Activated naive CD4-positive, alpha-beta T cell treated with anti-CD3 and anti-CD28 coated beads for 36 hours (primary cell): ENCODE measurements at regions not wholly inside any gene's neighbourhood (a gene's known extent, or its start where the extent isn't known, plus 50 kb on each side); places are given as distances from the start of the nearest gene placed in this dataset.
"Not testable (repeated sequence)": the region's sequence is repeated elsewhere in the genome, so short reads cannot be mapped to it uniquely, and the experiment has no call there.

ENCODE experiments used
- CTCF ChIA-PET: fragments of 350-600 bp; sonication (Branson Sonifier 250); formaldehyde crosslinking; loops from one replicate; lab custom pipeline; 2021; ENCODE audit warnings: antibody characterized with exemption; lab: Charles Lee
- DNase-seq: peaks from one replicate; pipeline ENCODE4 v3.0.0-alpha.2; 2020
- H3K27ac Mint-ChIP-seq: one replicate; pipeline ENCODE4 v1.8.0; 2021; ENCODE audit warnings: mild to moderate bottlenecking, mixed read lengths
- H3K27me3 Mint-ChIP-seq: one replicate; pipeline ENCODE4 v1.8.0; 2021; ENCODE audit warnings: low read depth, mixed read lengths
- H3K36me3 Mint-ChIP-seq: one replicate; pipeline ENCODE4 v1.8.0; 2021; ENCODE audit warnings: low read depth, mixed read lengths
- H3K4me1 Mint-ChIP-seq: one replicate; pipeline ENCODE4 v1.8.0; 2021; ENCODE audit warnings: low read depth, mixed read lengths
- H3K4me3 Mint-ChIP-seq: one replicate; pipeline ENCODE4 v1.8.0; 2021; ENCODE audit warnings: mild to moderate bottlenecking, moderate library complexity, mixed read lengths
- H3K9me3 Mint-ChIP-seq: one replicate; pipeline ENCODE4 v1.8.0; 2021; ENCODE audit warnings: mixed read lengths
- intact Hi-C: fragments of 100-400 bp; cut with micrococcal nuclease; formaldehyde crosslinking; loops from one replicate; pipeline ENCODE4 v1.15.1; 2023

DNA sequence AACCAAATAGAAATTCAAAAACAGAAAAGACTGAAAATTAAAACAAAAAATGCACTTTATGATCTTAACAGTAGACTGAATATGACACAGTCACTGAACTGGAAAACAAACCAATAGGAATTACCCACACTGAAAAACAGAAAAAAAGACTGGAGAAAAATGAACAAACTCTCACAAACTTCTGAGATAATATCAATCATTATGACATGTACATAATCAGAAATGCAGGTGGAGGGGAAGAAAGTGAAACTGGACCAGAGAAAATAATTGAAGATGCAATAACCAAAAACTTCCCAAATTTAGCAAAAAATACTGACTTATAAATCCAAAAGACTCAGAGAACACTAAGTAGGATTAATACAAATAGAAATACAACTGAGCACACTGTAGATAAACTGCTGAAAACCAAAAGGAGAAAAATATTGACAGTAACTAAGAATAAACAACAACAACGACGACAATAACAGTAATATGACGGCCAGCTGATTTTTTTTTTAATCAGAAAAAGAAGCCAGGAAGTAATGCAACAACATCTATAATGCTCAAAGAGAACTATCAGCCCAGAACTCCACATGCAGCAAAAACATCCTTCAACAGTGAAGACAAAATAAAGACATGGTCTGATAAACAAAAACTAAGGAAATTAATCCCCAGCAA is 108.1 kb downstream of the ZFAND4 start:
- DNase-seq = no peak
- peaks cover 35% of the 10 kb centered on the region for H3K4me1 Mint-ChIP-seq
- intact Hi-C loops = no loop called here
- no peak overlapping the region for H3K4me3 Mint-ChIP-seq
- H3K27ac Mint-ChIP-seq = peak overlapping the region; percentile 5
- peaks cover 2% of the 10 kb centered on the region for H3K36me3 Mint-ChIP-seq
- no peaks in the 10 kb centered on the region for H3K9me3 Mint-ChIP-seq
- no peaks in the 10 kb centered on the region for H3K27me3 Mint-ChIP-seq
- CTCF ChIA-PET = no interaction called here

DNA sequence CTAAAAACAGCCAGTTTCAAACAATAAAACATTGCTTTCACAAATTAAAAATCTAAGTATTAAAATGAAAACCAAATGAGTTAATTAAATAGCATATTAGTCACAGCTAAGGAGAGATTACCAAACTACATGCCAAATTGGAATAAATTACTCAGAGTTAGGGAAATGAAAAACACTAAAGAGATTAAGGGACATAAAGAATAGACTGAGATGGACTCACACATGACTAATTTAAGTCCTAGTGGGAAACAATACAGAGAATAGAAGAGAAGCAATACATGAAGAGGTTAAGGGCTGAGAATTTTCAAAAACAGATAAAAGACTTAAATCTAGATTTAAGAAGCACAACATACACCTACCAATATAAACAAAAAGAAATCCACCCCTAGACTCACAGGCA is 110.6 kb downstream of the ZFAND4 start:
- H3K4me3 Mint-ChIP-seq = no peak overlapping the region
- no peaks in the 10 kb centered on the region for H3K9me3 Mint-ChIP-seq
- peaks cover 2% of the 10 kb centered on the region for H3K36me3 Mint-ChIP-seq
- intact Hi-C loops = loop anchor here (1.0 kb wide), 1 partner anchor 19 kb away; no protein-coding TSS in a partner anchor
- DNase-seq = no peak
- CTCF ChIA-PET = interaction anchor here (1.7 kb wide), 1 partner anchor 19 kb away, joined by 5 read pairs; no protein-coding TSS in a partner anchor
- H3K27me3 Mint-ChIP-seq = no peaks in the 10 kb centered on the region
- peaks cover 45% of the 10 kb centered on the region for H3K4me1 Mint-ChIP-seq
- peak overlapping the region; percentile 66 for H3K27ac Mint-ChIP-seq

DNA sequence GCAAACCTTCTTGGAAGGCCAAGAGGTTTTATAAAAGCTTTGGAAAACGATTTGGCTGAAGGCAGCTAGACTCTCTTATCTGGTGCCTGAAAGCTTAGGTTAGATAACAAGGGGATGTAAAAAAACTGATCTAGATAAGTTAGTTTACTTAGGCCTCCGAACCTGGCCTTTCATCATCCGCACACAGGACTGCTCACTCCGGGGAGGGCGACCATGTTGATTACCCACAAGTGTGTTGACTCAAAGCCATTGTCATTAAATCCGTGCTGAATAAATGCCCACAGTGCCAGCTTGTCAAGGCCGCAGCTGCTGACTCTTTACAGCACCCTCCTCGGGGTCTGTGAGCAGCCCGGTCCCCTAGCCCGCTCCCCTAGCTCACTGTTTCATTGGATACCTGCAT is 112.3 kb downstream of the ZFAND4 start:
- Mint-ChIP-seq H3K9me3 (no peaks in the 10 kb centered on the region), H3K36me3 (peaks cover 2% of the 10 kb centered on the region), H3K4me1 (peaks cover 44% of the 10 kb centered on the region), H3K27ac (no peak overlapping the region), H3K4me3 (no peak overlapping the region), H3K27me3 (no peaks in the 10 kb centered on the region)
- CTCF ChIA-PET = interaction anchor here (1.4 kb wide), 1 partner anchor 20 kb away, joined by 4 read pairs; no protein-coding TSS in a partner anchor
- DNase-seq = no peak
- intact Hi-C loops = no loop called here

DNA sequence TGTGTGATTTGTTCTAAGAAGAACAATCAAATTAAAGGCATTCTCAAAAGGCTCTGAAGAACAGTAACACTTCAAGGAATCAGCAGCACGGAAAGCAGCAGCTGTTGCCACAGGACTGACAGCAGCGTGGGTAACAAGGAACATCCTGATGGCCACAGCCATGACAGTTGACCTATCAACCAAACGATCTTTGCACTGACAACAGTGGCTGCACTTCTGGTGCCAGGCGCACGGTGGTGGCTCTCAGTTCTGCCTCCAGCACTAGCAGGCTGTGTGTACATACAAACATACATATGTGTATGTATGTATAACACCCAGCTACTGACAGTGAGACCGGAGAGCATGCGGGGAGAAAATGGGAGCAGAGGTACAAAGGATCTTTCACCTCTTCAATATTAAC is 114.1 kb downstream of the ZFAND4 start:
- Mint-ChIP-seq H3K27ac (no peak overlapping the region), H3K4me3 (no peak overlapping the region), H3K9me3 (no peaks in the 10 kb centered on the region), H3K36me3 (no peaks in the 10 kb centered on the region), H3K27me3 (no peaks in the 10 kb centered on the region), H3K4me1 (peaks cover 36% of the 10 kb centered on the region)
- CTCF ChIA-PET = no interaction called here
- intact Hi-C loops = loop anchor here (1.0 kb wide), 1 partner anchor 23 kb away; no protein-coding TSS in a partner anchor
- no peak for DNase-seq

DNA sequence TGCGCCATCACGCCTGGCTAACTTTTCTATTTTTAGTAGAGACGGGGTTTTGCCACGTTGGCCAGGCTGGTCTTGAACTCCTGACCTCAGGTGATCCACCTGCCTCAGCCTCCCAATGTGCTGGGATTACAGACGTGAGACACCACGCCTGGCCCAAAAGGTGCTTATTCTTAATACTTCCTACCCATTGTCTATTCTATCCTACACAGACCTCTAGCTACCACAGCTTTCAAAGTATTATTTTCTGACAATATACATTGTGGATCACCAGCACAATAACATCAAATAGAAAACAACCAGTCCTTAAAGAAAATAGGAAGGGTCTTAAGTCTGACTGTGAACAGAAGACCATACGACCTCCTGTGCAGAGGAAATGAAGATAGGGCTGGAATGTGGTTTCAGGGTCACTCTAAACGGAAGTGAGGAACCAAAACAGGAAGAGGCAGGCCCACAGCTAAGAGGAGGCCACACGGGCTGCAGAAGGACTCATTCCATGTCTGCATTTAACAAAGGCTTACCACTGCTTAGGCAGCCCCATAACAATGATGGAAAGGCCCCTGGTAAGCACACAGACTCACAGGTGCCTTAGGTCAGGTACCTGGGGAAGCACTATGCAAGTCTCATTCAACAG is 115.2 kb downstream of the ZFAND4 start:
- CTCF ChIA-PET = interaction anchor here (0.6 kb wide), 1 partner anchor 355 kb away, joined by 4 read pairs; no protein-coding TSS in a partner anchor
- peak overlapping the region; percentile 29 for H3K4me3 Mint-ChIP-seq
- peak; percentile 32 for DNase-seq
- intact Hi-C loops = loop anchor here (2.0 kb wide), 1 partner anchor 35 kb away; no protein-coding TSS in a partner anchor
- no peaks in the 10 kb centered on the region for H3K36me3 Mint-ChIP-seq
- H3K9me3 Mint-ChIP-seq = no peaks in the 10 kb centered on the region
- H3K27ac Mint-ChIP-seq = peak overlapping the region; percentile 13
- no peaks in the 10 kb centered on the region for H3K27me3 Mint-ChIP-seq
- peaks cover 34% of the 10 kb centered on the region for H3K4me1 Mint-ChIP-seq

DNA sequence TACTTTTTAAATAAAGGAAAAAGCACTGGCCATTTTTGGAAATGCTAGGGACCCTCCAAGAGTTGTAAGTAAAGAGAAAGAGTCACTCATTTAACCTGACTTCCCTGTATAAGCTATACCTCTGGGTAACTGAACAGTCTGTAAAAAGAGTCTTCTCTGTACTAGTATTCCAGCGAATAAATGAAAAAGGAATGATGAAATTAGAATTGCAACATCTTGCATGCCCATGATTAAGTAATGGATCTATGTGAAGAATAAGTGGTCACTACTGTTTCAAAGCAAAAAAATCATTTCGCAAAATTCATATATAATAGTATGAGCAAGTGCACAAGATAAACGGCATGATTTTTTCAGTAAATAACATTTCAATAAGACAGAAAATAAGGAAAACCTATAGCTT is 116.8 kb downstream of the ZFAND4 start:
- intact Hi-C loops = loop anchor here (2.0 kb wide), 1 partner anchor 37 kb away; no protein-coding TSS in a partner anchor
- Mint-ChIP-seq H3K36me3 (no peaks in the 10 kb centered on the region), H3K27ac (no peak overlapping the region), H3K4me3 (no peak overlapping the region), H3K9me3 (no peaks in the 10 kb centered on the region), H3K27me3 (no peaks in the 10 kb centered on the region), H3K4me1 (peaks cover 27% of the 10 kb centered on the region)
- DNase-seq = no peak
- CTCF ChIA-PET = interaction anchor here (0.7 kb wide), 1 partner anchor 517 kb away, joined by 3 read pairs; no protein-coding TSS in a partner anchor

DNA sequence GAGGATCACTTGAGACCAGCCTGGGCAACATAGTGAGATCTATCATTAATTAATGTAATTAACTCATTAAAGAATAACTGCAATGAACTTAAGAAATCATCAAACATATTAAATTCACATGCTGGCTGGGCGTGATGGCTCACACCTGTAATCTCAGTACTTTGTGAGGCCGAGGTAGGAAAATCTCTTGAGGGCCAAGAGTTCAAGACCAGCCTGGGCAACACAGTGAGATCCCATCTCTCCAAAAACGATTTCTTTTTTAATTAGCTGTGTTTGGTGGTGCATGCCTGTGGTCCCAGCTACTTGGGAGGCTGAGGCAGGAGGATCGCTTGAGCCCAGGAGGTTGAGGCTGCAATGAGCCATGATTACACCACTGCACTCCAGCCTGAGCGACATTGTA is 117.2 kb downstream of the ZFAND4 start:
- H3K4me3 Mint-ChIP-seq, H3K36me3 Mint-ChIP-seq, H3K9me3 Mint-ChIP-seq, H3K27ac Mint-ChIP-seq, H3K27me3 Mint-ChIP-seq, intact Hi-C loops, DNase-seq: not testable (repeated sequence)
- H3K4me1 Mint-ChIP-seq = peaks cover 24% of the 10 kb centered on the region
- CTCF ChIA-PET = interaction anchor here (0.7 kb wide), 1 partner anchor 518 kb away, joined by 3 read pairs; no protein-coding TSS in a partner anchor

DNA sequence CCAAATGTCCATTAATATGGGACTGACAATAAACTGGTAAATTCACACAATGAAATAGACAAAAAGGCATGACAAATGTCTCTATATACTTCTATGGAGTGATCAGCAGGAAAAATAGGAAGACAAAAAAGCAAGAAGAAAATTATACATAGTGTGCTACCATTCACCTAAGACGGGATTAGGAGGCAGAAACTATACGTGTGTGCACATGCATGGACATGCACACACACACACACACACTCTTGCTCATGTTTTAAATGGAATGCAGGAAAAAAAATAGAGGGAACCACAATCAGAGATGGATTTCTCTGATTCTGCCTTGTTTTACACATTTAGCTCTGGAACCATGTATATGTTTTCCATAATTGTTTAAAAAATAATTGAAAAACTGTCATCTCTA is 119.0 kb downstream of the ZFAND4 start:
- Mint-ChIP-seq H3K4me1 (peaks cover 23% of the 10 kb centered on the region), H3K27ac (no peak overlapping the region), H3K27me3 (no peaks in the 10 kb centered on the region), H3K9me3 (no peaks in the 10 kb centered on the region), H3K4me3 (no peak overlapping the region), H3K36me3 (no peaks in the 10 kb centered on the region)
- intact Hi-C loops = no loop called here
- CTCF ChIA-PET = no interaction called here
- no peak for DNase-seq

DNA sequence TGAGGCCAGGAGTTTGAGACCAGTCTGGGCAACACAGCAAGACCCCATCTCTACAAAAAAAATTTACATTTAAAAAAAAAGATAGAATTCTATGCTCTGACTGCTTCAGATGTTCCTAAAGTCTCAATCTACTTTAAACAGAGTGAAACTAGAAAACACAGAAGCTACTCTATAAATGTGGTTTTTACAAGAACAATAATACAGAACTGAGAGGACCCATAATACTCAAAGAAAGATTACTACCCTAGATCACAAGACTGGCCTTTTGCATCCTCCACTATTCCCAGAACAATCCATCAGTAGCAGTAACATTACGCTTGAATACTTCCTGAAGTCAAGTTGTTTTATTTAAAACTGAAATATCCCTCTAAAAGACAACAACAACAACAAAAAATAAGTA is 119.4 kb downstream of the ZFAND4 start:
- H3K27me3 Mint-ChIP-seq = no peaks in the 10 kb centered on the region
- intact Hi-C loops = no loop called here
- peaks cover 21% of the 10 kb centered on the region for H3K4me1 Mint-ChIP-seq
- no peaks in the 10 kb centered on the region for H3K9me3 Mint-ChIP-seq
- CTCF ChIA-PET = no interaction called here
- no peak overlapping the region for H3K27ac Mint-ChIP-seq
- H3K4me3 Mint-ChIP-seq = no peak overlapping the region
- DNase-seq = no peak
- H3K36me3 Mint-ChIP-seq = no peaks in the 10 kb centered on the region

DNA sequence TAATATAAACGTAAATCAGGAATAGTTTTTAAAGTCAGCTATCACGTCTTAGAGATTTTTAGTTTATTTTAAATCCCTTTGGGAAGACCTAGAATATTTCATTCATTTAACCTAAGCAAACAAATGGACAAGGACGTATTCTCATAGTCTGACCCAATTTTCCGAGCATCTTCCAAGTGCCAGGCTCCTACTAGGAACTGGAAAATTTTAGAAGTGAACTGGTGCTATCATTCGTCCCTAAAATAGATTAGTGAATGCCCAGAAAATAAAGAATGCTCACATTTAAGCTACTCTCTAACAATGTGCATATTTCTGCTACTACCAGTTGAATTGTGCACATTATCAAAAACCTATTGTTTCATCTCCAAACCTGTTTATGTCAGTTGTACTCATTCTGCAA is 120.1 kb downstream of the ZFAND4 start:
- Mint-ChIP-seq H3K9me3 (no peaks in the 10 kb centered on the region), H3K36me3 (no peaks in the 10 kb centered on the region), H3K27me3 (no peaks in the 10 kb centered on the region), H3K27ac (no peak overlapping the region), H3K4me1 (peaks cover 20% of the 10 kb centered on the region), H3K4me3 (no peak overlapping the region)
- CTCF ChIA-PET = no interaction called here
- intact Hi-C loops = no loop called here
- no peak for DNase-seq

DNA sequence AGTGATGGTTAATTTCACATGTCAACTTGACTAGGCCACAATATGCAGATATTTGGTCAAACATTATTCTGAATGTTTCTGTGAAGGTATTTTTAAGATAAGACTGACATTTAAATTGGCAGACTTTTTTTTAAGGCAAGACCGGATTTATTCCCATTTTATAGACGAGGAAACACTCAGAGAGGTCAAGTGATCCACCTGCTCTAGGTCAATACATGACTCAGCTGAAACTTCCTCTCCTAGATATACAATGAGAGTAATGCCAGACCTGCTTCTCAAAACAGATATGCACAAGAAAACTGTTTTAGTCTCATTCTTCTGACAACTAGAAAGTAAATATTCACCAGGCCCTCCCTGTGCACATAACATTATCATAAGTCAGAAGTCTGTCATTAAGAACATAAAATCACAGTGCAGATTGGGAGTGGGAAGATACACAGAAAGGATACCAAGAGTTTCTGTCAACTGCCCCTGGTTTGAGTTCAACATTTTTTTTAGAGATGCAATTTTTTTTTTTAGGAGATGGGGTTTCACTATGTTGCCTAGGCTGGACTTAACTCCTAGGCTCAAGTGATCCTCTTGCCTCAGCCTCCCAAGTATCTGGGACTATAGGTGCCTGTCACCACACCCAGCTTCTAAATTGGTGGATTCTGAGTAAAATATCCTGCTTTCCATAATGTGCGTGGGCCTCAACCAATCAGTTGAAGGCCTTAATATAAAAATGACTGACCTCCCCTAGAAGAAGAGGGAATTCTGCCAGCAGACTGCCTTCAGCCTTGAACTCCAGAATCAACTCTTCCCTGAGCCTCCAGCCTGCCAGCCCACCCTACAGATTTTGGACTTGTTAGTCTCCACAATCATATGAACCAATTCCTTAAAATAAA is 121.4 kb downstream of the ZFAND4 start:
- no peaks in the 10 kb centered on the region for H3K36me3 Mint-ChIP-seq
- intact Hi-C loops = no loop called here
- no peaks in the 10 kb centered on the region for H3K27me3 Mint-ChIP-seq
- no peak overlapping the region for H3K27ac Mint-ChIP-seq
- H3K9me3 Mint-ChIP-seq = no peaks in the 10 kb centered on the region
- no peak overlapping the region for H3K4me3 Mint-ChIP-seq
- DNase-seq = no peak
- CTCF ChIA-PET = no interaction called here
- H3K4me1 Mint-ChIP-seq = peaks cover 12% of the 10 kb centered on the region

DNA sequence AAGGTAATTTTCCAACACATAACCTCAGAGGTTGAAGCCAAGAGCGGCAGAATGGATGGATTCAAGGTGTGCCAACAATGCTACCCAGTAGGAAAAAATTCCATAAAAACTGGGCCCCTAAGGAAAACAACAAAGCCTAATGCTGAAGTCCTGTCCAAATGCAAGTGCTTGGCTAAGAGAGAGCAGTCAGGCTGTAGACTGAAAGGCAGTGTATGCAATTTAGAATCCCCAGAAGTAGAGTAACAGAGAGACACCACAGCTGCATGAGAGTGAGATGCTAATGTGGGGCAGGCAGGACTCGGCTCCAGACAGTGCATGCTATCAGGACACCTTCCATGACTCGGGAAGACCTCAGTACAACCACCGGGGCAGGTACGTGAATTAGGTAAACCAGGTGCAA is 124.5 kb downstream of the ZFAND4 start:
- no peak for DNase-seq
- Mint-ChIP-seq H3K36me3 (no peaks in the 10 kb centered on the region), H3K27ac (no peak overlapping the region), H3K4me1 (peaks cover 7% of the 10 kb centered on the region), H3K9me3 (no peaks in the 10 kb centered on the region), H3K4me3 (no peak overlapping the region), H3K27me3 (no peaks in the 10 kb centered on the region)
- CTCF ChIA-PET = interaction anchor here (0.6 kb wide), 1 partner anchor 238 kb away, joined by 3 read pairs; no protein-coding TSS in a partner anchor
- intact Hi-C loops = no loop called here
